HG03342 (cell line): ENCODE measurements at regions not wholly inside any gene's neighbourhood (a gene's known extent, or its start where the extent isn't known, plus 50 kb on each side); places are given as distances from the start of the nearest gene placed in this dataset.
"Not testable (repeated sequence)": the region's sequence is repeated elsewhere in the genome, so short reads cannot be mapped to it uniquely, and the experiment has no call there.

Experiments used
- ATAC-seq: cut with Tn5 transposase; IDR thresholded peaks from one replicate; pipeline ENCODE4 v1.9.1; 2021; ENCODE audit warnings: mild to moderate bottlenecking, moderate library complexity; ENCODE audit not compliant: unreplicated experiment

- no peak for ATAC-seq
These were observed 75.5 kb upstream of the CLDN5 start for GRCh38 chr22:19599626-19600243.

DNA sequence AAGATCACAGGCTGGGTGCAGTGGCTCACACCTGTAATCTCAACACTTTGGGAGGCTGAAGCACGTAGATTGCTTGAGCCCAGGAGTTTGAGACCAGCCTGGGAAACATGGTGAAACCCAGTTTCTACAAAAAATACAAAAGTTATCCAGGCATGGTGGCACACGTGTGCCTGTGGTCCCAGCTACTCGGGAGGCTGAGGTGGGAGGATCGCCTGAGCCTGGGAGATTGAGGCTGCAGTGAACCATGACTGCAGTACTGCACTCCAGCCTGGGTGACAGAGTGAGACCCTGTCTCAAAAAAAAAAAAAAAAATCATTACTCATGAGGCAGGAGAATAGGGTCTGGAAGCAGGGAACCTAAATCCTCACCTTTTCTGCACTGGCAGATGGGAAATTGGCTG, 79.1 kb upstream of the CLDN5 start:
- ATAC-seq, result not testable (repeated sequence)

- ATAC-seq, result no peak
These were observed 79.6 kb upstream of the CLDN5 start for GRCh38 chr22:19603767-19604166.

DNA sequence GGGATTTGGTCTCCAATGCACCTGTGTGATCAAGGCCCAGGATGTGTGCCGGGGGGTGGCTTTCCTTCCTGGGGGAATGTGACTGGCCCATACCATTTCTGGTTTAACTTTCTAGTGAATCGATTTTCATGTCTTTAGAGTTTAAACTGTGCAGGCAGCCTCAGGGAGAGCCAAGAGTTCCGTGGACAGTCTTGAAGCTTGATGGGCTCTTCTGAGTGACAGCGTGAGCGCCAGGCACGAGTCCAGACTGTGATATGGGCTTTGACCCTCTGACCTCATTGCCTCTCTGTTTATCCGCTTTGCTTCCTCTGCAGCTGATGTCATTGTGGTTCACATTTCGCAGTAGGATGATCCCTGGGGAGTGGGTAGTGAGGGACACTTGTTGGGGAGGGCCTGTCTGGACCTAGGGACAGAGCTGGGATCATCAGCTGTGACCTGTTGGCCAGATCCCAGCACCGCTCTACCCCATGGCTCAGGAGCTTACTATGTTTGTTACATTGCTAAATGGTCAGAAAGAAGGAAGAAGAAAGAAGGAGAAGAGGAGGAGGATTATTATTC, 80.6 kb upstream of the CLDN5 start:
- no peak for ATAC-seq

GRCh38 chr22:19605508-19606331, 81.5 kb upstream of the CLDN5 start:
- no peak for ATAC-seq

DNA sequence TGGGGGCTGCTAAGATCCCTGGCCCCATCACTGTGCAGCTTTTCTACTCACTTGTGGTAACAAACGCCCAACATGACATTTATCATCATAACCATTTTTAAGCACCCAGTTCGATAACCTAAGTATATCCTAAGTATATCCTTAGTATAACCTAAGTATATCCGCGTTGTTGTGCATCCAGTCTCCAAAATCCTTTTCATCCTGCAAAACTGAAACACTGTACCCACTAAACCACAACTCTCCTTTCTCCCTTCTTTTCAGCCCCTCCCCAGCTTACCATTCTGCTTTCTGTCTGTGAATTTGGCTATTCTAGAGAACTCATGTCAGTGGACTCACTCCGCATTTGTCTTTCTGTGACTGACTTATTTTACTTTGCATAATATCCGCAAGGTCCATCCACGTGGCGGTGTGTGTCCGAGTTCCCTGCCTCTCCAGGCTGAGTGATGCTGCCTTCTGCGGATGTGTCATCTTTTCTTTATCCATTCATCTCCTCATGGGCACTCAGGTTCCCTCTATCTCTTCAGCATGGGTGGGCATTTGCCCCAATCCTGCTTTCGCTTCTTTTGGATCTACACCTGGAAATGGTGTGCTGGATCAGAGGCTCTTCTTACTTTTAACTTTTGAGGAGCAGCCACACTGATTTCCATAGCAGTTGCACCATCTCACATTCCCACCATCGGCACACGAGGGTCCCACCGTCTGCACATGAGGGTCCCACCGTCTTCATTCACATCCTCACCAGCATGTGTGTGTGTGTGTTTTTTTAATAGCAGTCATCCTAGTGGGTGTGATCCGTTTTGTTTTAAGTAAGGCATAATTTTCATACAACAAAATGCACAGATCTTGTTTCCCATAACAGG, 82.4 kb upstream of the CLDN5 start:
- no peak for ATAC-seq

GRCh38 chr22:19607192-19608002, 83.2 kb upstream of the CLDN5 start:
- no peak for ATAC-seq

DNA sequence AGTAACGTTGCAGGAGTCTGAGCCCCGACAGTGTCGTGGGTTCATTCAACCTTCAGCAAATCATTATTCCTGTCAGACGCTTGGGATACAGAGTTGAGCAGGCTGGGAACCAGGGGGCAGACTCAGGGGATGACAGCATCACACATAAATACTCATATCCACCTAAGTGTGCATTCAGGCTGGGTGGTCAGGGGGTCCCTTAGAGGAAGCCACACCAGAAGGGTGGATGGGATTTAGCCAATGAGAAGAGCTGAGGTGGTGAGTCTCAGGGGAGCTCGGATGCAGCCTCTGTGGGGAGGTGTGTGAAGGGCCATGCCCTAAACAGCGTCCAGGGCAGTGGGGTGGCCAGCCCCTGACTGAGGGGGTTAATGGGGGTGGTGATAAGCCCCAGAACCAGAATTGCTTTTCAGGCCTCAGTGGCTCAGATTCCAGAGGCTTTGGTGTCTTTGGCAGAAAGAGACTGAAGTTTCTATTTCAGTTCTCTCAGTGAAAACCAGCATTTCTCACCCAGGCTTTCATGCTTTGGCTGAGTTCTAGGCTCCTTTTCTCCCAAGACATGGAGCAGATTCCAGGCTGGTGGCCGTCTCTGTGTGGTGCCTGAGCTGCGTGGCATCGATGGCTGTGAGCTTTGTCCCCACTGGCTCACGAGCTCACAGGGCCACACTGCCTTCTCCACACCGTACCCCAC, 83.9 kb upstream of the CLDN5 start:
- ATAC-seq, result no peak

- ATAC-seq, result not testable (repeated sequence)
These were observed 85.5 kb upstream of the CLDN5 start for GRCh38 chr22:19609753-19610152.

DNA sequence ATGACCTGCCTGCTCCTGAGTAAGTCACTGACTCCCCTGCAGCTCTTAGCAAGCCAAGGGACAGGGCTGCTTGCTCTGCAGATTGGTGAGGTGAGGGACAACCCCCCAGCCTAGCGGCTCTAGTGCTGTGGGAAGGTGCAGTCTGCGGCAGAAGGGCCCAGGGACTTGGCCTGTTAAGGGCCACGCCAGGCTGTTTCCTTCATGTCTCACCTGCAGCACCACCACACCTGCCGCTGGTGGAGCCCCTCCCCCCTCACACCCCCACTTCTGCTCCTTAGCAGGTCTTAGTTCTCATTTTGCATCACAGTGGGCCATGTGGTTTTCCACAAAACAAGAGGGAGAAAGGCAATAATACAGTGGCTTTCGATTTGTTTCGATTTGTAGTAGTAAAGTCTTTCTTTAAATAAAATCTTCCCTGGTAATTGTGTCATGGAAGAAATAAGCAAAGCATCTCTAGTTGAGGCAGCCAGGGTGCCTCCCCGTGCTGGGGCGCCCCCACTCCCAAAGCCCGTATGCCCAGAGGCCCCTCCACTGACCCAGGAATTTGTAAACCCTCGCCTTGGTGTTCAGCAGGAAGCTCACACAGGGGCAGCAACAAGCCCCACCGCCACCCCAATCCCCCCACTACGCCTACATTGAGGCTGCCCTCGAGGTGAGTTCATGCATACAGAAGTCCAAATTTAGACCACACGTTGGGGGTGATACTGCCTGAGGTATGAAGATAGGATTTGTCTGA, 86.5 kb upstream of the CLDN5 start:
- no peak for ATAC-seq

DNA sequence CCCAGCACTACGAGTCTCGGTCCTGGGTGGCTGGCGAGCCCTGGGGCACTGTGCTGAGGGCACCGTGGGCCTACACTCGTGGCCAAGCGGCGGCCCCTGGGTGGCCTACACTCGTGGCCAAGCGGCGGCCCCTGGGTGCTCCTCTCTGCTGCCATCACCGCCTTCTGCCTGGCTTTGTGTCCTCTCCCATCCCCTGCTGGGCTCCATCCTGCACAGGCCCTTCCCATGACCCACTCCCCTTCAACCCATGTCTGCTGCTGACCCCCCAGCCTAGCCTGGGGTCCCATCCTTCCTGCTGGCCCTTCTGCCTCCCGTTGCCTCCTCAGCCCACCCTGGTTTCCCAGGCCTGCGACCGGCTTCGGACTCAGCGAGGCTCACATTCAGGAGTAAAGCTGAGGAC, 87.4 kb upstream of the CLDN5 start:
- no peak for ATAC-seq

GRCh38 chr22:19612866-19613572, 88.8 kb upstream of the CLDN5 start:
- no peak for ATAC-seq

- ATAC-seq, result no peak
These were observed 90.3 kb upstream of the CLDN5 start for GRCh38 chr22:19614536-19614863.

- no peak for ATAC-seq
These were observed 90.8 kb upstream of the CLDN5 start for GRCh38 chr22:19615001-19615461.

DNA sequence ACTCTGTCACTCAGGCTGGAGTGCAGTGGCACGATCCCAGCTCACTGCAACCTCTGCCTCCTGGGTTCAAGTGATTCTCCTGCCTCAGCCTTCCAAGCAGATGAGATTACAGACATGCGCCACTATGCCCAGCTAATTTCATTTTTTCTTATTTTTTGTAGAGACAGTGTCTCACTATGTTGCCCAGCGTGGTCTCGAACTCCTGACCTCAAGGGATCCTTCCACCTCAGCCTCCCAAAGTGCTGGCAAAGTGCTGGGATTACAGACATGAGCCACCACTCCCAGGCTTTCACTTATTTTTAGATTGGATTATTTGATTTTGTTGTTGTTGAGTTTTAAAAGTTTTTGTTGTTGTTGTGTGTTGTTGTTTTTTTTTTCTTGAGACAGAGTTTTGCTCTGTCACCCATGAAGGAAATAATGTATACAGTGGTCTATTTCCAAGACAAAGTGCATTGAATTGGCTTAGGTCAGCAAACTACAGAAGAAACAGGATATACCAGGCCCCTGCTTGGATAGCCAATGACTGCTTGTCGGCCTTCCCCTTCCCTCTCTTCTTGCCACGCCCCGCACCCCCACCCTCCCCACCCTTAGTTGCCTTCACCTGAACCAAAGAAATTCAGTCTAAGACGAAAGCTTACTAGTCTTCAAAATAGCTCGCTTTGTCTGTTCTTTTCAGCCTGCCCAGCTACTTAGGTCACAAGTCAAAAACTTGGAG, 91.8 kb upstream of the CLDN5 start:
- no peak for ATAC-seq

- ATAC-seq, result no peak
These were observed 94.9 kb upstream of the SEPTIN5 start for GRCh38 chr22:19619144-19620009.

DNA sequence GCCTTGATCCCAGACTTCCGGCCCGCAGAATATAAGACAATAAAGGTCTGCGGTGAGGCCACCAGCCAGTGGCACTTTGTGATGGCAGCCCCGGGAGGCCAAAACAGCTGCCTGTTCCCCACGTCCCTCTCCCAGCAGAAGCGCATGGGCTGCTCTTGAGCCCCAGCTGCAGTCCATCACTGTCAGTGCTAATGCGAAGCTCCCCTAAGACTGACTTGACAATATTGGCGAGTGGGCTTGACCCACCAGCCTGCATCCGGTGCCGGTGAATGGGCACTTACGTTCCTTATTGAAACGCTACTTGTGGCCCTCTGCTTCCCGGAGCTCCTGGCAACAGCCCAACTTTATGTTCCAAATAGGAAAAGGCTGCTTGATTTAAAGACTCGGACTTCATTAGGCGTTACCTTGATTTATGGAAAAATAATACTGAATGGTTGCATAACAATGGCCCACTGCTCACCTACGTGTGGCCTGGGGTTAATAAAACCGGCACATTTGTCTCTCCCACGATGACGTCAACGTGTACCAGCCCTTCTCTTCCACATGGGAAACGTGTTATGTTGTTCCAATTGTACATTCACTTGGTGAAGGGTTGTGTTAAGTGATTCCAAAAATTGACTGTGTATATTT, 93.4 kb upstream of the SEPTIN5 start:
- ATAC-seq, result no peak
